H1 (cell line): ENCODE measurements at regions not wholly inside any gene's neighbourhood (a gene's known extent, or its start where the extent isn't known, plus 50 kb on each side); places are given as distances from the start of the nearest gene placed in this dataset.

Experiments
- CREB1 ChIP-seq: IDR thresholded peaks from 2 replicates; pipeline ENCODE4 v1.6.1; 2012; ENCODE audit warnings: inconsistent platforms
- CTCF ChIP-seq, 3 experiments: IDR thresholded peaks; 1 replicate in 2 of 3; 2 replicates in 1 of 3; pipeline versions ENCODE4 v1.5.1 to v1.6.1; 2011; ENCODE audit warnings: low read length in 3 of 3, mild to moderate bottlenecking in 3 of 3, inconsistent platforms in 2 of 3, low read depth in 1 of 3, moderate library complexity in 1 of 3; ENCODE audit not compliant: insufficient read depth in 1 of 3; ENCODE audit errors: control extremely low read depth in 1 of 3
- JUND ChIP-seq: IDR thresholded peaks from 2 replicates; pipeline ENCODE4 v1.6.1; 2011; ENCODE audit warnings: mild to moderate bottlenecking, improper control_type of control experiment, low read length
- NRF1 ChIP-seq: IDR thresholded peaks from 2 replicates; pipeline ENCODE4 v1.6.1; 2011; ENCODE audit warnings: mild to moderate bottlenecking, low read depth, low read length, improper control_type of control experiment
- POLR2A ChIP-seq, 2 experiments: IDR thresholded peaks; 1 replicate in 1 of 2; 2 replicates in 1 of 2; pipeline ENCODE4 v1.6.1; 2011; ENCODE audit warnings: low read depth in 2 of 2, low read length in 2 of 2, mild to moderate bottlenecking in 2 of 2; ENCODE audit errors: control extremely low read depth in 1 of 2
- TAF1 ChIP-seq: IDR thresholded peaks from 2 replicates; pipeline ENCODE4 v1.6.1; 2011; ENCODE audit warnings: mild to moderate bottlenecking, low read depth, low read length
- ZNF274 ChIP-seq: IDR thresholded peaks from 2 replicates; pipeline ENCODE4 v1.7.0; 2012; ENCODE audit warnings: low read length, borderline replicate concordance; ENCODE audit errors: extremely low read depth

DNA sequence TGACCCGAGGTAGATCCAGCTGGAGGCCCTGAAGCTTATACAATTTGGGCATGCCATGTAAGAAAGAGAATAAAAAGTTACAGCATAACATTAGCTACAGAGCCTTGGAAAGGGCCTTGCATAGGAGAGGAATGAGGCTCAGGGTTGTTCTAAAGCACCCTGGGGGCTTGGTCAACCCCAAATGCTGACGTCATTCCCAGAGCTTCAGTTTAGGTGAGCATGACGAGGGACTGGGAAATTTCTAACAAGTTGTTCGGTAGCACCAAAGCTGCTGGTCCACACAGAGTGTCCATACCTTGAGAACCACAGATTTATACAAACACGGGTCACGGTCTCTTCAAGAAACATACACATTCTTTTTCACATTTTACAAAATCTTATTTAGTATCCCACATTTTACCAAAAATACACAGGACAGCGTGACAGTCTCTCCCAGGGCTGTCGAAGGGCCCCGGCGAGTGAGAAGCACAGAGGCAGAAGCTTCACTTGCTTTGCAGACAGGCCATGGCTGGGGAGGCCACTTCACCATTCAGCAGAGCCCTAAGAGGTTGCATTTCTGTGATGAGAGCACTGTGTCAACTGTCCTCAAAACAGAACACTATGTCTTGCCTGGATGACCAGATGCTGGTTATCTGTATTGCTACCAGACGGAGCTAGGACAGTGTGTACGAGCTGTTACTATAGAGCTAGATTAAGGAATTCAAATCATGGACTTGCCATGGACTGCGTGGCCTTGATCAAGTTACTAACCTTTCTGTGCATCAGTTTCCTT, 68.2 kb upstream of the ARRDC4 start:
- TF ChIP-seq ZNF274 (no peak), NRF1 (no peak), POLR2A (IDR thresholded peaks at IDR 0.05; ENCODE audit: control extremely low read depth in 1 of 2, low read depth in 2 of 2, low read length in 2 of 2) (no peak), CTCF (IDR thresholded peaks at IDR 0.05; ENCODE audit: control extremely low read depth in 1 of 3, insufficient read depth in 1 of 3, low read depth in 1 of 3, low read length in 3 of 3) (no peak), TAF1 (no peak), CREB1 (no peak), JUND (no peak)
